GM18505 (cell line): ENCODE measurements at regions not wholly inside any gene's neighbourhood (a gene's known extent, or its start where the extent isn't known, plus 50 kb on each side); places are given as distances from the start of the nearest gene placed in this dataset.

ENCODE experiments used
- ATAC-seq: cut with Tn5 transposase; IDR thresholded peaks from one replicate; pipeline ENCODE4 v1.9.1; 2021; ENCODE audit not compliant: unreplicated experiment
- POLR2A ChIP-seq: IDR thresholded peaks from 4 replicates; pipeline ENCODE4 v1.6.1; 2011; ENCODE audit warnings: borderline replicate concordance; ENCODE audit not compliant: insufficient read depth, insufficient read length; ENCODE audit errors: extremely low read depth

DNA sequence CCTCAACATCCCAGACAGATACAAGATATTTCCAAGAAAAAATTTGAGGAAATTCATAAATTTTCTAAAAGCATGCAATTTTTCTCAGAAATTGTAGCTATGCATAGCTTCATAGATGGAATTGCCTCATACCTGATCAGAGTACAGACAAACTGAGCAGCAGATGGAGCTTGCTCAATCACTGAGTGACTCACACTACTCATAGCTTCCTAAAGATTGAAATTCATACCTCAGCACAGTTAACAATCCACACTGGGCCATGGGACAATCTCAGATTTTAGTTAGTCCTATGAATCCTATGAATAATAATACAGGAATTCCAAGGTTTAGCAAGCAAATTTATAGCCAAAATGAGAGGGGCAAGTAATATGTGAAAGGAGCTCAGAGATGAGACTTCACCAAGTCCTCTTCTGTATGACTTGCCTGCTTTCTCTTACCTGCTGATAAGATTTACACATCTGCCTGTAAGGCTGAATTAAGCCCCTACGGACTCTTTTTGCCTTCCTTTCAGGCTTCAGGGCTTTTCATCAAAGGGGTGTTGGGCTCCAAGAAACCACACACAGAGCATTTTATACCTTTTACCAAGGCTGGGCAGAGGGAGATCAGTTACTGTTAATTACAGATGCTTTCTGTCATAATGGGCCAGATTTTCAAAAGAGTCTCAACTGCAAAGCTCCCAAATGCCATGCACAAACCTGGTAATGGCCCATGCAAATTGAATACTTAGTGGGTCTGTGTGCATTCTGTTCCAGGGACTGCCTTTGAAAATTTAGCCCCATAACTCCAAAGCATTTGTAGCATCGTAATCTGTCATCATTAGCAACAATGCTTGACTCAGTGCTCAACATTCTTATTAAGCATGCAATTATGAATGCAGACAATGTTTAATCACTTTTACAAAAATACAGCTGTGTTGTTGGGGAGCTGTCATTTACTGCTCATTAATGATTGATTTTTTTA is 439.3 kb downstream of the DTWD2 start:
- no peak for ATAC-seq
- TF ChIP-seq POLR2A: no peak

GRCh38 chr5:118545470-118545869 is 442.9 kb downstream of the DTWD2 start:
- TF ChIP-seq POLR2A: no peak
- ATAC-seq: no peak

- TF ChIP-seq POLR2A: no peak
- ATAC-seq: no peak
Measured at GRCh38 chr5:118544887-118545449, 443.4 kb downstream of the DTWD2 start.

DNA sequence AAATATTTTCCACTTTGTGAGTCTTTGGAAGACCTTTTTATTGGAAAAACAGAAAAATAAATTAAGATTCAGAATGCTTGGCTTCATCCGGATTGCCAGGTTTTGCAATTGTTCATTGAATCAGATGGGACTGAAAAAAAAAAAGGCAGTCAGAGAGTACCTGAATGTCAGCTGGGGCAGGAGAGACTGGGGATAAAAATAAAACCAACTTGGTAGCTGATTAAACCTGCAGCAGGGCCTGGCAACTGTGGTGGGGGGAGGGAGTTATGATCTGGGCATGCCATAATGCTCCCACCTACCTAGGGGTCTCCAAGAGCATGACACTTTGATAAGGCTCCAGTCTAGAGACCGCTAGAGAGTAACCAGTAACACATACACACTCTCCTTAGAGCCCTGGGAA is 454.4 kb downstream of the DTWD2 start:
- TF ChIP-seq POLR2A: no peak

GRCh38 chr5:118533156-118533555 is 455.2 kb downstream of the DTWD2 start:
- no peak for TF ChIP-seq POLR2A
- ATAC-seq: no peak

More for the DNA sequence above, 454.4 kb downstream of the DTWD2 start:
- no peak for ATAC-seq

- no peak for ATAC-seq
- no peak for TF ChIP-seq POLR2A
Measured at GRCh38 chr5:118531276-118531675, 457.1 kb downstream of the DTWD2 start.

- TF ChIP-seq POLR2A: no peak
- ATAC-seq: no peak
Measured at GRCh38 chr5:118529361-118530144, 458.8 kb downstream of the DTWD2 start.

DNA sequence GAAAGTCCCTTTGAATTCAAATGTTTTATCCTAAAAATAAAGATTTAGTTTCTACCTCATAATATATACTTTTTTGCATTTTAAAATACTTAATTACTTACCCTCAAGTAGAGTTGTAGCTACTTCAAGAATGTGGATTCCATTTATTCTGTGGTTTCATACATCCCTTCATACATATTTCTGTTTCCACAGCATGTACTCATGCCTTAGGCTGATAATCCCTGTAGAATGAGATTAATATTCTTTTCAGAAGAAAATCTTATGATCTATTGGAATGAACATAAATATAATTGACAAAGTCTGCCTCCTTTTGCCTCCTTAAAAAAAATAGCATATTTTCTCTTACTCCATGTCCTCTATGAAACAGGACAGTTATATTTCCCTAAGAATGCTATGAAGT is 465.7 kb downstream of the DTWD2 start:
- ATAC-seq: no peak
- TF ChIP-seq POLR2A: no peak

DNA sequence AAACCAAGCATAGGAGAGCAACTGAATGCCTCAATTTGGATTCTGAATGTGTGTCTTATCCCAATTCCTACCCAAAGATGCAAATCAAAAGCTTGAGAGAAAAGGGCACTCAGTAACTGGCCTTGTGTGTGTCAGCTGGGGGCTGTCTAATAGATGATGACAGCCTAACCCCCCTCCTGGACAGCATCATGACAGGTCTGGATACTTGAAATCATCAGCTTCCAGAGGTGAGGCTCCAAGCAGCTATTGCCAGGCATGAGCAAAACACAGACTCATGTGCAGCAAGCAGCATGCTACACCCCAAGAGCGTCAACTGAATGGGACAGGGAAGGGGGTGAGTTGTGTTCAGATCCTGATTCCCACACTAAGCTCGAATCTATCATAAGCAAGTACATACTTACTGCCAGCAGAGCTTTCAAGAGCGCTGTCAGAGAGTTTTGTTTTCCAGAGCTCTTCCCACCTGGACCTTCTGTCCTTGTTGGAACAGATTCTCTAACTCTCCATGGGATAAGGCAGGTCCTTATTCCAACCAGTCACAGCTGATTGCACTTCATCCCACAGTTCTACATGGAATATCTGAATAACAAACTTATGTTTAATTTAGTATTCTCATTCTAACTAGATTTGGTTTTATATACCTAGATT is 467.5 kb downstream of the DTWD2 start:
- TF ChIP-seq POLR2A: no peak
- ATAC-seq: no peak

DNA sequence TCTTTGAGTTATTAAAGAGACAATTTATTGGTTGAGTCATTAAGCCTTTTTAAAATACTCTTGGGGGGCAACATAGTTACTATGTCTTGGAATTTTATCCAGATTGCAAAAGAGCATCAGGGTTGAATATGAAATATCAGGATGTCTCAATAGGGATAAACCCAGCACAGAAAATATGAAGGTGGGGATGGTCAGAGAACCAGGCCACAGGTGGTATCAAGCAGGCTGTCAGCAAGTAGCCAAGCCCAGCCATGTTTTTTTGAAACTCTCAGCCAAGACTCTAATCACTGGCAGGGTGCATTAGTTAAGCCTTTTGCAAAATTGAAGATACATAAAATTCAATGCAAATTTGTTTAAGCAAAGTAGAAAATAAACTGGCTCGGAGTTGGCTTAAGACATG is 468.9 kb downstream of the DTWD2 start:
- no peak for TF ChIP-seq POLR2A
- no peak for ATAC-seq

DNA sequence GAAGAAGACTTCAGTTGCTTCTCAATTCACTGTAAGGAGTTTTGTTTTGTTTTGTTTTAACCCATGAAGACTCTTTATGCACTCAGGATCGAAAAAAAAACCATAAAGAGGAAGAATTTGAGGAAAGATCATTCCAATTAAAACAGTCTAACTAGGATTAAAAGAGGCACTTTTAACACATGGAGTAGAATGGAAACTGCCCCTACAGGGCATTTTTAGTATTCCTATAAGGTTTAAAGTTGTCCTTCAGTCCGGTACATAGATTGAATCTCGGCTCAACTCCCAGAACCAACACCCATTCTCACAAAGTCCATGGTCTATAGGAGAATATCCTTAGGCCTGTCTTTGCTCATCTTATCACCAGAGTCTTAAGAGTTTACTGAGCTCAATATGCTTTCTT is 469.6 kb downstream of the DTWD2 start:
- ATAC-seq: no peak
- no peak for TF ChIP-seq POLR2A

DNA sequence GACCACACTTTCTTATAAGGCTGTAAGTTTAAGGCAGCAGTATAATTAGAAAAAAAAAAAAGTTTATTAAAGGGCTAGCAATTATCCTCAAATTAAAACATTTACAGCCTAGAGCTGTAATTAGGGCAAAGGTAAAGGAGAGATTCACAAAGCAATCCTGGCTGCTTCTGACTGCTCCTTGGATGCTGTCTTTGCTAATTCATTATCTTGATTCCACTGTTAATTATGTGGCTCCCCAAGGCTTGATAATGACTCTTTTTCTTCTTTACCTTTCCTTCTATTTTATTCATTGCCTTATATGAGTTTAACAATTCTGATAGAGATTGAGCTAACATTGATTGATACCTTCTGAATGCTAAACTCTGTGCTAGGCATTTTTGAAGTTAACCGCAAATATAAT is 476.5 kb downstream of the DTWD2 start:
- no peak for ATAC-seq
- TF ChIP-seq POLR2A: no peak
